Activated CD4-positive, alpha-beta memory T cell treated with anti-CD3 and anti-CD28 coated beads, Interleukin-2, amount 10 ng/mL, durations not matched to agents 7 days and 5 days (primary cell): ENCODE measurements at regions not wholly inside any gene's neighbourhood (a gene's known extent, or its start where the extent isn't known, plus 50 kb on each side); places are given as distances from the start of the nearest gene placed in this dataset.

Experiments
- CTCF ChIA-PET: fragments of 350-600 bp; sonication (Branson Sonifier 250); formaldehyde crosslinking; loops from one replicate; lab custom pipeline; 2021; ENCODE audit warnings: antibody characterized with exemption, inconsistent platforms; lab: Charles Lee
- POLR2A ChIA-PET: fragments of 350-600 bp; sonication (Branson Sonifier 250); formaldehyde crosslinking; loops from one replicate; lab custom pipeline; 2021; ENCODE audit warnings: antibody characterized with exemption; lab: Charles Lee
- DNase-seq: peaks from one replicate; pipeline ENCODE4 v3.0.0-alpha.2; 2020
- H3K27ac Mint-ChIP-seq: one replicate; pipeline ENCODE4 v1.8.0; 2021; ENCODE audit warnings: mild to moderate bottlenecking, mixed read lengths
- H3K27me3 Mint-ChIP-seq: one replicate; pipeline ENCODE4 v1.8.0; 2021; ENCODE audit warnings: mixed read lengths
- H3K36me3 Mint-ChIP-seq: one replicate; pipeline ENCODE4 v1.8.0; 2021; ENCODE audit warnings: low read depth, mixed read lengths
- H3K4me1 Mint-ChIP-seq: one replicate; pipeline ENCODE4 v1.8.0; 2021; ENCODE audit warnings: mixed read lengths
- H3K4me3 Mint-ChIP-seq: one replicate; pipeline ENCODE4 v1.8.0; 2021; ENCODE audit warnings: mild to moderate bottlenecking, mixed read lengths
- H3K9me3 Mint-ChIP-seq: one replicate; pipeline ENCODE4 v1.8.0; 2021; ENCODE audit warnings: mixed read lengths

DNA sequence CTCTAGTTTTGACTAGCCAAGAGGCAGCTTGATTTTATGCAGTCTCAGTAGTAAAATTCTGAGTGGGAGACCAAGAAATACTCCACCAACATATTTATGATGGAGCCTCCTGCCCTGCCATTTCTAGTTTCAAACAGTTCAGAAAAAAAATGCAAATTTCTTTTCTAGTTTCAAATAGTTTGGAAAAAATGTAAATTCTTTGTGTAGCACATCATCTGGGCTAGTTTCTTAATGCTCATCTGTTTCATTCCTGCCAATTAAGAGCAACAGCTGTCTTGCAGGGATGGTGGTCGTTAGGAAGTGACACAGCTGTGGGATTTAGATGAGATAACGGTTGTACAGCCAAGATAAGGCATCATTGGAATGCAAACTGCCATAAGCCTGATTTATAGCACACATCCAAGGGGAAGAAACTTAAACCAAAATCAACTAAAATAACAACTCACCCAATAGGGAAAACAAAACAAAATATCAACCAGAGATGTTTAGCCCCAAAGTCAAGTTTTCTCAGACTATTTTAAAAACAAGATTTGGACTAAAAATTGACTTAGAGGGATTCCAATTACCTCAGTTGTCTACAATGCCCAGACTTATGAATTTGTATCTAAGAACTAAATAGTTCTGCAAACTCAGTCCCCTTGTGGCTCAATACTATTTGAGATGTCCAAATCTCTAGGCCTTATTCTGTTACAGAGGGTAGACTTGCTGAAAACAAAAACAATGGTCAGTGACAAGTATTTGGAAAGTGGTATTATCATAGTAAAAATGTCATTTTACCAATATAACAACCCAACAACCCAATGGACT, 291.3 kb upstream of the ATP2B1 start:
- Mint-ChIP-seq H3K4me3 (no peak overlapping the region), H3K9me3 (no peaks in the 10 kb centered on the region), H3K27me3 (no peaks in the 10 kb centered on the region), H3K4me1 (no peaks in the 10 kb centered on the region), H3K27ac (no peak overlapping the region), H3K36me3 (no peaks in the 10 kb centered on the region)
- no peak for DNase-seq
- CTCF ChIA-PET: no interaction called here
- POLR2A ChIA-PET: no interaction called here

DNA sequence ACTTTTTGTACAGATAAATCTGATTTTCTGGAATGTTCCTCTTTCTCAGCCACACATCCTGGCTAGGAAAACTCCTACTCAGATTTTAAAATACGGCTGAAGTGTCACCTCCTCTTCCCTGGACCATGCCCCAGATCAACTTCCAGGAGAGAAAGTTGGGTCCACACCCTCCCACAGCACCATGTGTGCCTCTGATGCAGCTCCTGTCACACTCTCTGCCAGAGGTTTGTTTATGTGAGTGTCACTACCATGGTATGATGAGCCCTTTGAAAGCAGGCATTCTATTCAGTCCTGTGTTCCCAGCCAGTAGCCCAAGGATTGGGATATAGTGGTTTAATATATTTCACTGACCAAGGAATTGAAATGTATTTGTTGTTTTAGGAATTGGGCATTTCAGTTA, 287.2 kb upstream of the ATP2B1 start:
- CTCF ChIA-PET: interaction anchor here (1.2 kb wide), 1 partner anchor 10 kb away, joined by 3 read pairs; no protein-coding TSS in a partner anchor
- Mint-ChIP-seq H3K4me1 (peaks cover 5% of the 10 kb centered on the region), H3K9me3 (no peaks in the 10 kb centered on the region), H3K27me3 (no peaks in the 10 kb centered on the region), H3K36me3 (no peaks in the 10 kb centered on the region), H3K4me3 (no peak overlapping the region), H3K27ac (no peak overlapping the region)
- no peak for DNase-seq
- POLR2A ChIA-PET: no interaction called here

DNA sequence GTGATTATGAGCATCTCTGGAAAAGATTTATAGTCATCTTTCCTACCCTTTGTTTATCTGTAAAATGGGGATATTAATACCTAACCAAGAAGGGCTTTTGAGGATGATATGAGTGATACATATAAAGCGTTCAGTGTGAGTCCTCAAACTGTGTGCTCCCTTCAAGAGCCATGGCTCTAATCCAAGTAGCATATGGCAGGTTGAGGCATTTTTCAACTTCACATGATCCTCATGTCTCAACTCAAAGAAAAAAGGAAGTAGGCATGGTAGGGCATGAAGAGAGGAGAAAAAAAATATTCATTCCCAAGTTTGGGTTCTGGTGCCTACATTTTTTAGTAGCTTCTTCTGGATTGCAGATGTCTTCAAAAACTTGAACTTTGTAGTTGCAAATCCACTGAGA, 286.3 kb upstream of the ATP2B1 start:
- ChIA-PET CTCF (no interaction called here), POLR2A (no interaction called here)
- no peak overlapping the region for H3K27ac Mint-ChIP-seq
- no peaks in the 10 kb centered on the region for H3K27me3 Mint-ChIP-seq
- peaks cover 5% of the 10 kb centered on the region for H3K4me1 Mint-ChIP-seq
- no peaks in the 10 kb centered on the region for H3K36me3 Mint-ChIP-seq
- H3K4me3 Mint-ChIP-seq: no peak overlapping the region
- no peak for DNase-seq
- H3K9me3 Mint-ChIP-seq: no peaks in the 10 kb centered on the region

DNA sequence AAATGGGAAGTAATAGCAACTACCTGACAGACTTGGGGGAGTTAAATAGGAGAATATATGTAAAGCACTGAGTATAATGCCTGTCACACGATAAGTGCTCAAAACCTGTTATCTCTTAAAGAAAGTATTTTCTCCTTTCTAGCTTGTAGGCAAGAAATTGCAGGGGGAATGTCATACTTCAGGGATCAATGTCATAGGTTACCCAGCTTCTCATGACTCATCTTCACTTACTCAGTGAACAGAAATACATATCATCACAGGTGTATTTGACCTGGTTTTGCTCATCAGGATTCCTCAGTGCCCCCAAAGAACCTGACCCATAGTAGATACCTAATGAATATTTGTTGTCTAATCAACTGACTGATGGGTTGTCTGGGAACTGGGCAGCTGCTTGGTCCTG, 285.0 kb upstream of the ATP2B1 start:
- ChIA-PET CTCF (no interaction called here), POLR2A (no interaction called here)
- no peak overlapping the region for H3K4me3 Mint-ChIP-seq
- H3K27ac Mint-ChIP-seq: no peak overlapping the region
- no peaks in the 10 kb centered on the region for H3K36me3 Mint-ChIP-seq
- H3K4me1 Mint-ChIP-seq: peaks cover 5% of the 10 kb centered on the region
- no peaks in the 10 kb centered on the region for H3K27me3 Mint-ChIP-seq
- no peak for DNase-seq
- H3K9me3 Mint-ChIP-seq: no peaks in the 10 kb centered on the region

DNA sequence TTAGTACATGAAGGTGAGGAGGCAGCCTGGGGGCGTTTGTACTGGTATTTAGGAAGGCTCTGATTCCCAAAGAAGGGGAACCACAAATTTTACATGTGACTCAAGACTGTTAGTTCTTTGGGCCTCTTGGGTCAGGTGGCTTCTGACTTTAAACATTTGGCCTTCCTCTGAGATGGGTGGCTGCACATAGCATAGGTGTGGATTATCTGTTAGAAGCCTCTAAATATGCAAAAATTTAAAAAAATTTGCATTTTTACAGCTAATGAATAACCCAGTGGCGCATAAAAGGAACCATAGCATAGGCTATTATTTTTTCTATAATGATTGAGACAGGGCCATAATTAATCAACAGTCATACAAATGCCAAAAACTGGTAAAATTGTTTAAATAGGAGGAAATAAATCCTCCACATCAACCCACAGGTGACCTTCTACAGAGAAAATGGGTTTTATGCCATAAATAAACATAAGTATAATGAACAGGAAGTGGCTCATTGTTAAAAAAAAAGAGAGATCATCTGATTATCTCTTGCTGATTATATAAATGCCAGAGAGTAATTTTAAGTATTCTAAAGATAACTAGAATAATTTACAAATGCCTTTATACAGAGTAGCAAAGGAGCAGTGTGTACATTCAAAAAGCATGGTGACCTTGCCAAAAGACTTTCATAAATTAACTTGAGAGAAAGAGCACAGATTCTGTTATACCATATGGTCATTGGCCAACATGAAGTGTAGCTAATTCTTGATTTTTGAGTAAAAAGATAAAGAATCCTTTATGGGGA, 284.2 kb upstream of the ATP2B1 start:
- peaks cover 5% of the 10 kb centered on the region for H3K4me1 Mint-ChIP-seq
- H3K9me3 Mint-ChIP-seq: no peaks in the 10 kb centered on the region
- CTCF ChIA-PET: no interaction called here
- H3K36me3 Mint-ChIP-seq: no peaks in the 10 kb centered on the region
- H3K4me3 Mint-ChIP-seq: no peak overlapping the region
- H3K27me3 Mint-ChIP-seq: no peaks in the 10 kb centered on the region
- H3K27ac Mint-ChIP-seq: no peak overlapping the region
- POLR2A ChIA-PET: no interaction called here
- DNase-seq: no peak

DNA sequence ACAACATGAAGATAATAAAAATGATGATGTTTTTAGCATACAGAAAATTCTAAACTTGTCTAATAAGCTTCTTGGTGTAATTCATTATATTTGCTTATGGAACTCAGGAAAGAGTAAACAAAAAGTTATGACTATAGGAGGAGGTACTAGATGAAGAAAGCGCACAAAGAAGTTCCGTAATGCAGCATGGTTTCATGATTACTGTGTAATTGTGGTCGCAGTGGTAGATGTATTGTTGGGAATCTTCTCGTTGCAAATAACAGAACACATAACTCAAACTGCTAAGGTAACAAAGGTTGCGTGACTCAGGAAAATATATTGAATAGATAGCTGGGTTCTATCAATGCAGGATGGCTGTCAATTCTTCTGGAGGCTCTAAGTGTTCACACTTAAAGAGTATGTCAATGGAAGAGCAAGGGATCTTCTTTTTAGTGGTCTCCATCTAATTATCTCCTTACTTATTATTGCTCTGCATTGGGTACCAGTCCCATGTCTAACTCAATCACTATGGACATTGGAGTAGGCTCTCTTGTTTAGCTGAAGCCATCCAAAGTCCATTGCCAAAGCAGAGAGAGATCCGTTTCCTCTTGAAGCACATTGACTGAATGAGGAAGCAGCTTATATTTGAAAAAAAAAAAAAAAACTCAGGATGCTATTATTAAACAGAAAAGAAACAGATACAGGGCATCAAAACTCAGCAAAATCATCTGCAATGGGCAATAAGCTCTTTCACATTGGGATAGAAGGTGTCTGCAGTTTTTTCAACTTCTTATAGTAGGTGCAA, 283.4 kb upstream of the ATP2B1 start:
- H3K27me3 Mint-ChIP-seq: no peaks in the 10 kb centered on the region
- no peaks in the 10 kb centered on the region for H3K9me3 Mint-ChIP-seq
- DNase-seq: no peak
- POLR2A ChIA-PET: no interaction called here
- no peak overlapping the region for H3K27ac Mint-ChIP-seq
- H3K4me3 Mint-ChIP-seq: no peak overlapping the region
- H3K4me1 Mint-ChIP-seq: peaks cover 5% of the 10 kb centered on the region
- no peaks in the 10 kb centered on the region for H3K36me3 Mint-ChIP-seq
- CTCF ChIA-PET: interaction anchor here (0.6 kb wide), 1 partner anchor 13 kb away, joined by 4 read pairs; no protein-coding TSS in a partner anchor

DNA sequence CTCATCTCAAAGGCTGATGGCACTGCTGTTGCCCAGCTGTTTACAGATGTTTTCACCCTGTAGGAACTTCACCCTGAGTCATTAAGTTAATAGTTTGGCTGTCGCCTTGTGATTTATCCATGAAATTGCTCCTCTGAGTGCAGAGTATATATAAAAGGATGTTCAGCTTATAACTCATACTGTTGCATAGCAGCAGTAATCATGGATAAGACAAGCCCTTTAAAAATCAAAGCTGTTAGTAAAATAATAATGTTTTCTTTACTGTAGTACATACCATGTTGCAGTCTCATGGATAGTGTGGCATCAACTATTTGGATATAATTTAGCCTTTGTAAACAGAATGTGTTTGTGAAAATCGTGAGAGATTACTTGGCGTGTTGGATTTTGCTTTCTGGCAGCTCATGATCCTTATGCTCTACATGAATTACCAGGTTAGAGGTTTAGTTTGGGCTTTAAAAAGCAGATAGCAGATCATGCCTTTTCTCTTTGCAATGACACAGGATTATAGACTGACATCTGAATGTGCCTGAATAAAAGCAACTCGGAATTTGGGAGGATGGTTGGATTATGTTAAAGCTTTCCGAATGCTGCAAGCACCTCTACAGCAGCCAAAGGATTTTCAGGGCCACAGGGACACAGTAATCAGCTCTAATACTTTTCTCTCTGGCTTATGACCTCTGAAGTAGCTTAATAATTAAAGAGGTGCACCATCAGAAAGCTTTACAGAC, 279.7 kb upstream of the ATP2B1 start:
- CTCF ChIA-PET: no interaction called here
- no peak overlapping the region for H3K4me3 Mint-ChIP-seq
- no peaks in the 10 kb centered on the region for H3K9me3 Mint-ChIP-seq
- DNase-seq: no peak
- POLR2A ChIA-PET: no interaction called here
- H3K27ac Mint-ChIP-seq: no peak overlapping the region
- peaks cover 5% of the 10 kb centered on the region for H3K4me1 Mint-ChIP-seq
- H3K27me3 Mint-ChIP-seq: no peaks in the 10 kb centered on the region
- H3K36me3 Mint-ChIP-seq: no peaks in the 10 kb centered on the region

DNA sequence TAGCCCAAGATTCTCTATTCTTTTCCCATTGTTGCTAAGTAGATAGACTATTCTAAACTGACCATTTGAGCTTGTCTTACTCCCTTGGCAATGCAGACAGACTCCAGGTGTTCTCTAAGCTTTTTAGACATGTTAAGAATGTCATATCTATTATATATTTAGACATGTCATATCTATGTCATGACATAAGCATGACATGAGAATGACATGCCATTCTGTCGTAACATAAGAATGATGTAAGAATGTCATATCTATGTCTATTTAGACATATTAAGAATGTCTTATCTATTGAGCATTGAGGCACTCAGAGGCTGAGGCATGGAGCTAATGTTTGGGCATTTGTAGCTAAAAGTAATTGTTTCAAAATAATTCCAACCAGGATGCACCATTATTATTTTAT, 277.3 kb upstream of the ATP2B1 start:
- POLR2A ChIA-PET: no interaction called here
- H3K4me3 Mint-ChIP-seq: no peak overlapping the region
- H3K27ac Mint-ChIP-seq: no peak overlapping the region
- no peaks in the 10 kb centered on the region for H3K9me3 Mint-ChIP-seq
- CTCF ChIA-PET: interaction anchor here (1.2 kb wide), 1 partner anchor 10 kb away, joined by 3 read pairs; no protein-coding TSS in a partner anchor
- H3K4me1 Mint-ChIP-seq: peaks cover 8% of the 10 kb centered on the region
- no peak for DNase-seq
- H3K36me3 Mint-ChIP-seq: no peaks in the 10 kb centered on the region
- H3K27me3 Mint-ChIP-seq: no peaks in the 10 kb centered on the region

DNA sequence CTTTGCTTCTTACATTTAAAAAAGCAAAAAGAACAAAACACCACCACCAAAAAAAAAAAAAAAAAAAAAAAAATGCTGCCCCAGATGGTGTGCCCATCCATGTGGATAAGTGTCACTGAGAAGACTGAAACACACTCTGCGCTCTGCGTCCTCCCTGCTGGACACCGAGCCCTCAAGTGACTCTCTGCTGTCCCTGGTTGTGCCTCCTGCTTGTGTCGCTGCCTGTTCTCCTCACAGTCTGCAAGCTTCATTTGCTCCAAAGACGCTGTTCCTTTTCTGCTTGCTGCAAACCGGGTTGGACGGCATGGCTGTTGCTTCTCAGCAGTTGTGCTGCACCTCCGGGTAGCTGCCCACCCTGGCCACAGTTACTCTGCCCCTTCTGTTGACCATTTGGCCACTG, 276.2 kb upstream of the ATP2B1 start:
- Mint-ChIP-seq H3K27ac (no peak overlapping the region), H3K9me3 (no peaks in the 10 kb centered on the region), H3K36me3 (no peaks in the 10 kb centered on the region), H3K4me3 (no peak overlapping the region), H3K4me1 (peaks cover 8% of the 10 kb centered on the region), H3K27me3 (no peaks in the 10 kb centered on the region)
- ChIA-PET POLR2A (no interaction called here), CTCF (no interaction called here)
- DNase-seq: no peak

DNA sequence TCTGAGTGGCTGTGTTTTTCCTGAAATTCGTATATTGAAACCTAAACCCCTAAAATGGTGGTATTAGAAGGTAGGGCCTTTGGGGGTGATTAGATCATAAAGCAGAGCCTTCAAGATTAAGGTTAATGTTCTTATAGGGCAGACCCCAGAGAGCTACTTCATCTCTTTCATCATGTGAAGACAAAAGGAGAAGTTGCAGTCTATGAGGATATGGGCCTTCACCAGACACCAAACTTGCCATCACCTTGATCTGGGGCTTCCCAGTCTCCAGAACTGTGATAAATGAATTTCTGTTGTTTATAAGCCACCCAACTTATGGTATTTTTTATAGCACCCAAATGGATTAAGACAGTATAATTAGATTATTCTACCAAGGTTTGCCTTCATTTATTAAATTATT, 275.0 kb upstream of the ATP2B1 start:
- no peak overlapping the region for H3K27ac Mint-ChIP-seq
- H3K27me3 Mint-ChIP-seq: no peaks in the 10 kb centered on the region
- ChIA-PET CTCF (no interaction called here), POLR2A (no interaction called here)
- no peaks in the 10 kb centered on the region for H3K36me3 Mint-ChIP-seq
- DNase-seq: no peak
- H3K4me3 Mint-ChIP-seq: no peak overlapping the region
- no peaks in the 10 kb centered on the region for H3K9me3 Mint-ChIP-seq
- peaks cover 8% of the 10 kb centered on the region for H3K4me1 Mint-ChIP-seq

DNA sequence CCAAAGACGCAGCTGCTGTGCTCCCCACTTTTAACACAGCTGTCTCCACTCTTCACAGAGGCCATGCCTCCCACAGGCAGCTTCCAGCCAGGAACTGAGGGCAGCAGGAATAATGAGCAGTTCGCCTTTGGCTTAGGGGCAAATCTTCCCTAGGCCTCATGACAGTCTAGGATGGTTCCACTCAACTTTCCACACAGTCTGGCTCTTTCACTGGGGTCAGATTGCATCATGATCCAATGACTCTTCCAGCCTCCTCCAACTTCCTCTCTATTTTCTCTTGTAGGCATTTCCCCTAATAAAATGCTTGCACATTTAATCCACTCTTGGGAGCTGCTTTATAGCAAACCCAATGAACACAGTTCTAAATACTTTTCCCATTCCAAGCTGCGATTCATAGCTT, 271.6 kb upstream of the ATP2B1 start:
- Mint-ChIP-seq H3K27me3 (no peaks in the 10 kb centered on the region), H3K4me1 (peaks cover 8% of the 10 kb centered on the region), H3K27ac (no peak overlapping the region), H3K4me3 (no peak overlapping the region), H3K36me3 (no peaks in the 10 kb centered on the region), H3K9me3 (no peaks in the 10 kb centered on the region)
- CTCF ChIA-PET: no interaction called here
- POLR2A ChIA-PET: no interaction called here
- no peak for DNase-seq

DNA sequence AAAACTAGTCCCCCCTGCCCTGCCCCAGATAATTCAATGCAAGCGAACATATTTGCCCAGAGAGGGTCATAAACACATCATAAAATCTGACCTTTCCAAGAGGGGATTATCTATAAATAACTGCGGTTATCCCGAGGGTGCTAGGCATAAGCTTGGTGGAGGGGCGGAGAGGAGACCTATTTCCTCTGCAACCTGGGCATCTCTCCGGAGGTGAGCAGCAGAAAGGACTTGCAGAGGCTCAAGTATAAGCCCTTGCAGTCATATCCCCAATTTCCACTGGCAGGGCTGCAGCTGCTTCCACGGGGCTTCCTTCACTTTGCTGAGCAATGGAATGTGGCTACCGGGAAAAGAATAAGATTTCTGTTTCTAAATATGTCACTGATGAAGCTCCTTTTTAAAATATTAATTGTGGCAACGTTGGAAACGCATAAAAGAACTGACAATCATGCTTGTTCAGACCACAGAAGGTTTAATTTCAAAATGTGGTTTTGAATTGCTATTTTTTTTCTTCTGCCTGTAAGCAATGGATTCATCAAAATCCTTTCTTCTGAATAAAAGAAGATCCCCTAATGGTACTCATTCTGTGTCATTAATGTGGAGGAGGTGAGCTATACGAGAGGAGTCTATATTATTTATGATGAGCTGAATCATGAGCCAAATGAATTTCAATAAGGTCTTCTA, 268.9 kb upstream of the ATP2B1 start:
- peaks cover 8% of the 10 kb centered on the region for H3K4me1 Mint-ChIP-seq
- POLR2A ChIA-PET: no interaction called here
- CTCF ChIA-PET: interaction anchor here (0.9 kb wide), 1 partner anchor 435 kb away, joined by 3 read pairs; no protein-coding TSS in a partner anchor

More for the DNA sequence above, 268.9 kb upstream of the ATP2B1 start:
- H3K36me3 Mint-ChIP-seq: no peaks in the 10 kb centered on the region
- no peak overlapping the region for H3K27ac Mint-ChIP-seq
- no peaks in the 10 kb centered on the region for H3K9me3 Mint-ChIP-seq
- DNase-seq: no peak
- H3K27me3 Mint-ChIP-seq: no peaks in the 10 kb centered on the region
- H3K4me3 Mint-ChIP-seq: no peak overlapping the region
